HG03045 (cell line): ENCODE measurements at regions not wholly inside any gene's neighbourhood (a gene's known extent, or its start where the extent isn't known, plus 50 kb on each side); places are given as distances from the start of the nearest gene placed in this dataset.

Source experiments
- ATAC-seq: cut with Tn5 transposase; IDR thresholded peaks from one replicate; pipeline ENCODE4 v1.9.1; 2021; ENCODE audit warnings: mild to moderate bottlenecking, moderate library complexity; ENCODE audit not compliant: unreplicated experiment

GRCh38 chr7:130989101-130989795, 255.2 kb upstream of the KLF14 start:
- no peak for ATAC-seq

DNA sequence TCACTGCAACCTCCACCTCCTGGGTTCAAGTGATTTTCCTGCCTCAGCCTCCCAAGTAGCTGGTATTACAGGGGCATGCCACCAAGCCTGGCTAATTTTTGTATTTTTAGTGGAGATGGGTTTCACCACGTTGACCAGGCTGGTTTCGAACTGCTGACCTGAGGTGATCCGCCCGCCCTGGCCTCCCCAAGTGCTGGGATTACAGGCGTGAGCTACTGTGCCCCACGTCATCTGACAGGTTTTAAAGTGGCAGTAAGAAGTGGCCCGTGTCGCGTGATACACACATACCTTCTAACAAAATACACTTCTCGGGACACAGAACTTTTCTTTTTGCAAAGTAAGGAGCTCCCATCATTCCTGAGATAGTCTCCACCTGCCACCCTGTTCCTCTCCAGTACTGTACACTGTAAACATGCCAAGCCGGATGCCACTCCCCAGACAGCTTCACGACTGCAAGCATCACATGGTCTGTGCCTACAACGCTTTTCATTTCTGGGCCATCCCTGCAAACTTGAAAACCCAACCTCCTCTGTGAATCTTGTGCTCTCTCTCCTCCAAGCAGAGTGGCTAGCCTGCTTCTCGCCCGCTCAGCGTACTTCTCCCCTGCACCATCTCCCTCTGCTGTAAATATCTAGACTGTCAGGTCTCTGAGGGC, 256.3 kb upstream of the KLF14 start:
- no peak for ATAC-seq

- no peak for ATAC-seq
These were observed 259.8 kb upstream of the KLF14 start for GRCh38 chr7:130993671-130994365.

GRCh38 chr7:130994378-130995115, 260.5 kb upstream of the KLF14 start:
- ATAC-seq = no peak

- no peak for ATAC-seq
These were observed 261.5 kb upstream of the KLF14 start for GRCh38 chr7:130995252-130996081.

GRCh38 chr7:130996205-130996832, 262.3 kb upstream of the KLF14 start:
- ATAC-seq = no peak

DNA sequence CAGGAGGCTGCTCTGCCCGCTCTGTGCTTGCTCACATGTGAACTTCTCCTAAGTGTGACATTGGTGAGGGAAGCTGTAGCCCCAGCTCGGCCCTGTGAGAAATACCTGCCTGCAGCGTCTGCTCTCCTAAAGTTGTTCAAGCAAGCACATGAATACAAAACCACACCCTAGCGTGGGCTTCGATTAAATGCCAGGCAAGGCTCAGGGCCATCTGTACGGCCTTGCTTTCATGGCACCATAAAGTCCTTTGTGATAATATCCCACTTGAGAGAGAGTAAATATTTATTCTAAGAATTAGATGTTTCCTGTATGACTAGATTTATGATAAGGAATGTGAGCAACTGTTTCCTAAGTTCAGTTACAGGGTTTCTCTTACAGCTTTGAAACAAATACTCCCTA, 262.8 kb upstream of the KLF14 start:
- ATAC-seq = no peak

DNA sequence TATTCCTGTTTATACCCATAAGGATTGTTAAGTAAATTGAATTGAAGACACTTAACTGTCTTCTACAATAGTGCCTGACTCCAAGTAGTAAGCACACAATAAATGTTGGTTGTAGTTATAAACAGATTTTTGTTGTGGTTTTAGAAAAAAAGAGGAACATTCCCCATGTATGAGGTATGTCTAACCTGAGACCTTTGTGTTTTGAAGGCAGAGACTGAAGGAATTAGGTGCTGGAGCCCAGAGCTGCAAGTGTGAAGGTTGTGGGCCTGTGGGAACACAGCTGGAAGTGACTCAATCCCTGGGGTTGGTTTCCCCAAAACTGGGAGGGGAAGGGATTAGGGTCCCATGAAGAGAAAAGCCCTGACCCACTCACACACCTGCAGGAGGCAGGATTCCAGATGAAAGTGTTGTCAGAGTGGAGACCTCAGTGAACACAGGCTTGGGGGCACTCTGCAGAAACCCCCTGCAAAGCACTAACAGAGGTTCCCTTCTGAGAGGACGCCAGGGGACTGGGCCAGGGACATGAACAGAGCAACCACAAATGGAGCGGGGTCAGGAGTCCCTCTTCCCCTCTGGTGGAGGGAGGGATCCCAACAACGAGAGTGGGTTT, 265.1 kb upstream of the KLF14 start:
- ATAC-seq = no peak

GRCh38 chr7:130999926-131000325, 265.9 kb upstream of the KLF14 start:
- no peak for ATAC-seq

- ATAC-seq = no peak
These were observed 266.4 kb upstream of the KLF14 start for GRCh38 chr7:131000389-131000788.

- no peak for ATAC-seq
These were observed 266.9 kb upstream of the KLF14 start for GRCh38 chr7:131000873-131001272.

GRCh38 chr7:131002600-131002999, 268.6 kb upstream of the KLF14 start:
- ATAC-seq = no peak

DNA sequence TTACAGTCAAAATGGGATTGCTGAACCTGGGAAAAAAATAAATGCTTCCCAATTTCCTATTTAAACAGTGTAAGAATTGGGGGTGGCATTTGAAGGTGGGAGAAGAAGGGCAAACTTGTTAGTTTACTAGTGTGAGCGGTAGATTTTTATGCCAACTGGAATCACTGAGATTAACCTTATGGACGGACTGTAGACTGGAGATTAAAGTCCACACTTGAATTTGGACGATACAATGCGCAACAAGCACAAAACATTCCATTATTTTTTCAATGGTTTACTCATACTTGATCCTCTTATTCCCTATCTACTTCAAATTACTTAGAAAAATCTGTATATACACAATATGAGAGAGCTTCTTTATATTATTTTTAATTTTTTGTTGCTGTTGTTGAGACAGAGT, 269.6 kb upstream of the KLF14 start:
- no peak for ATAC-seq

- ATAC-seq = no peak
These were observed 270.4 kb upstream of the KLF14 start for GRCh38 chr7:131004371-131004770.

DNA sequence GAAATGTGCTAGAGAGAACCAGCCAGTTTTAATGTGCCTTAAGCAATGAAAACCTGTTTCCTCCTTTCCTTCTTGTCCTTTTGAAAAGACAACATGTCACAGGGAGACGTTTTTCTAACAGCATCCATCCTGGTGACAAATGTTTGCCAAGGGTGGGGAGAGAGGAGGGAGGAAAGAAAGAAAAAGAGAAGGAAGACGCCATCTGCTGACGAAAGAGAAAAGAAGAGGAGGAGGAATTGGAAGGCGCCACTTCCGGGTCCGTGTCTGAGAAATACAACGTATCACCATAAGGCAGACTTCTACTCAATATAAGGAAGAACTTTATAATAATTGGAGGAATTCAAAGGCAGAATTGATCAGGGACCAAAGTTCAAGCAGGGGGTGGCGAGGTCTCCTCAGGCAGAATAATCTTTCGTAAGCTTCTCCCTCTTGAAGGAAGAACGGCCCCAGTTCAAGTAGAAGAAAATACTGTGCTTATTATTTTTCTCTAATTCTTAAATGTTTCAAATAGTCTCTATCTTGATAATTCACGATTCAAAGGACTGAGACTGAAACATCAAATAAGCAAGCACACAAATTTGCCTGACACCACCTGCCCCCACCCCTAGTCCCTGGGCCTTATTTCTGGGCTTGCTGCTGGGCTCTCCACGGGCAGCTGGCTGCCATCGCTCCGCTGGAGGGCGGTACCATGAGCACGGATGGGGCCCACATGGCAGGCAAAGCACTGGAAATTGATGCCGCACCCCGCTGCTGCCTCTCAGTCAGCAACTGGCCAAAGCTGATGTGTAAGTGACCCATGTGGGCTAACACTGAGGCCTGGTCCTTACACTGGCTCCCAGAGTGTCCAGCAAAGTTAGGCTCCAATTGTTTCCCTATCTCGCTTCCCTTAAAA, 273.7 kb upstream of the KLF14 start:
- peak; percentile 45 for ATAC-seq

- ATAC-seq = no peak
These were observed 275.1 kb upstream of the KLF14 start for GRCh38 chr7:131008840-131009711.

DNA sequence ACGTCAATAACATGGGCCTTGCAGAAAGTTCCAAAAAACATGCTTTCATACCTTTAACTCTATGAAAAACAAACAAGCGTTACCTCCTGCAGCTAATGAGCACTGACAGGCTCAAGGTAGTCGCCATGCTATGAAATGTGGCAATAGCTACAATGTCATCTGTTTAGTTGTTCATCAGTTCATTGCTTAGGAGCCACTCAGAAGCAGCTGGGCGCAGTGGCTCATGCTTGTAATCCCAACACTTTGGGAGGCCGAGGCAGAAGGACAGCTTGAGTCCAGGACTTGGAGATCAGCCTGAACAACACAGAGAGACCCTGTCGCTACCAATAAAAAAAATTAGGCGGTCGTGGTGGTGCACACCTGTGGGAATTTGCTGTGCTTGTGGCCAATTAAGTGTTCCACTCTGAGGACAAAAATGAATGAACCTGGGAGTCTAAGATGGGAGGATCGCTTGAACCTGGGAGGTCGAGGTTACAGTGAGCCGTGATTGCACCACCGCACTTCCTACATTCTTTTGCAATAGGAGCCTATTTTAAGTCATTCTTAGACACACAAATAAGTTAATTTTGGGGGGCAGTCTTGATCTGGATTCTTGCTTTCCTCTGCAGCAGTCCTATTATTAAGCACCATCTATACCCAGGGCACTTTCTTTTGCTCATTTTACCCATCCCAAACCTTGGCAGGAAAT, 276.2 kb upstream of the KLF14 start:
- no peak for ATAC-seq
